ENCODE measurements at regions not wholly inside any gene's neighbourhood (a gene's known extent, or its start where the extent isn't known, plus 50 kb on each side); places are given as distances from the start of the nearest gene placed in this dataset.

- Mint-ChIP-seq H3K27ac (no peak overlapping the region), H3K4me1 (ENCODE audit: low read depth) (peaks cover 2% of the 10 kb centered on the region), H3K36me3 (ENCODE audit: low read depth) (no peaks in the 10 kb centered on the region), H3K4me3 (no peak overlapping the region), H3K9me3 (no peaks in the 10 kb centered on the region), H3K27me3 (ENCODE audit: low read depth) (peaks cover 27% of the 10 kb centered on the region)
- no peak for DNase-seq (ENCODE audit: low spot score)
These were observed 116.1 kb upstream of the PALS2 start for GRCh38 chr7:24457219-24457558.

GRCh38 chr7:24462117-24462516 is 111.1 kb upstream of the PALS2 start:
- H3K27ac Mint-ChIP-seq, result no peak overlapping the region
- peaks cover 24% of the 10 kb centered on the region for H3K27me3 Mint-ChIP-seq (ENCODE audit: low read depth)
- no peaks in the 10 kb centered on the region for H3K9me3 Mint-ChIP-seq
- DNase-seq (ENCODE audit: low spot score), result no peak
- H3K4me3 Mint-ChIP-seq, result no peak overlapping the region
- no peaks in the 10 kb centered on the region for H3K4me1 Mint-ChIP-seq (ENCODE audit: low read depth)
- no peaks in the 10 kb centered on the region for H3K36me3 Mint-ChIP-seq (ENCODE audit: low read depth)

GRCh38 chr7:24462984-24463383 is 110.3 kb upstream of the PALS2 start:
- Mint-ChIP-seq H3K36me3 (ENCODE audit: low read depth) (no peaks in the 10 kb centered on the region), H3K4me1 (ENCODE audit: low read depth) (no peaks in the 10 kb centered on the region), H3K9me3 (no peaks in the 10 kb centered on the region), H3K27me3 (ENCODE audit: low read depth) (peaks cover 24% of the 10 kb centered on the region), H3K4me3 (no peak overlapping the region), H3K27ac (no peak overlapping the region)
- no peak for DNase-seq (ENCODE audit: low spot score)

- H3K9me3 Mint-ChIP-seq, result no peaks in the 10 kb centered on the region
- H3K36me3 Mint-ChIP-seq (ENCODE audit: low read depth), result no peaks in the 10 kb centered on the region
- no peak overlapping the region for H3K27ac Mint-ChIP-seq
- no peak for DNase-seq (ENCODE audit: low spot score)
- no peaks in the 10 kb centered on the region for H3K4me1 Mint-ChIP-seq (ENCODE audit: low read depth)
- peaks cover 24% of the 10 kb centered on the region for H3K27me3 Mint-ChIP-seq (ENCODE audit: low read depth)
- no peak overlapping the region for H3K4me3 Mint-ChIP-seq
These were observed 109.8 kb upstream of the PALS2 start for GRCh38 chr7:24463474-24463873.

- Mint-ChIP-seq H3K9me3 (no peaks in the 10 kb centered on the region), H3K4me1 (ENCODE audit: low read depth) (no peaks in the 10 kb centered on the region), H3K36me3 (ENCODE audit: low read depth) (no peaks in the 10 kb centered on the region), H3K27ac (no peak overlapping the region), H3K27me3 (ENCODE audit: low read depth) (peaks cover 22% of the 10 kb centered on the region), H3K4me3 (no peak overlapping the region)
- no peak for DNase-seq (ENCODE audit: low spot score)
These were observed 108.4 kb upstream of the PALS2 start for GRCh38 chr7:24464861-24465260.

- peaks cover 20% of the 10 kb centered on the region for H3K27me3 Mint-ChIP-seq (ENCODE audit: low read depth)
- DNase-seq (ENCODE audit: low spot score), result no peak
- no peak overlapping the region for H3K27ac Mint-ChIP-seq
- no peaks in the 10 kb centered on the region for H3K36me3 Mint-ChIP-seq (ENCODE audit: low read depth)
- H3K4me1 Mint-ChIP-seq (ENCODE audit: low read depth), result no peaks in the 10 kb centered on the region
- H3K9me3 Mint-ChIP-seq, result no peaks in the 10 kb centered on the region
- no peak overlapping the region for H3K4me3 Mint-ChIP-seq
These were observed 107.0 kb upstream of the PALS2 start for GRCh38 chr7:24466168-24466768.

- no peaks in the 10 kb centered on the region for H3K36me3 Mint-ChIP-seq (ENCODE audit: low read depth)
- no peaks in the 10 kb centered on the region for H3K4me1 Mint-ChIP-seq (ENCODE audit: low read depth)
- no peaks in the 10 kb centered on the region for H3K9me3 Mint-ChIP-seq
- no peak for DNase-seq (ENCODE audit: low spot score)
- no peak overlapping the region for H3K4me3 Mint-ChIP-seq
- H3K27ac Mint-ChIP-seq, result no peak overlapping the region
- H3K27me3 Mint-ChIP-seq (ENCODE audit: low read depth), result peaks cover 8% of the 10 kb centered on the region
These were observed 104.1 kb upstream of the PALS2 start for GRCh38 chr7:24469118-24469517.

- peaks cover 6% of the 10 kb centered on the region for H3K27me3 Mint-ChIP-seq (ENCODE audit: low read depth)
- H3K36me3 Mint-ChIP-seq (ENCODE audit: low read depth), result no peaks in the 10 kb centered on the region
- no peaks in the 10 kb centered on the region for H3K9me3 Mint-ChIP-seq
- DNase-seq (ENCODE audit: low spot score), result no peak
- H3K4me3 Mint-ChIP-seq, result no peak overlapping the region
- no peaks in the 10 kb centered on the region for H3K4me1 Mint-ChIP-seq (ENCODE audit: low read depth)
- H3K27ac Mint-ChIP-seq, result no peak overlapping the region
These were observed 101.2 kb upstream of the PALS2 start for GRCh38 chr7:24472093-24472492.

GRCh38 chr7:24475166-24475961 is 97.9 kb upstream of the PALS2 start:
- peaks cover 12% of the 10 kb centered on the region for H3K27me3 Mint-ChIP-seq (ENCODE audit: low read depth)
- no peak overlapping the region for H3K27ac Mint-ChIP-seq
- H3K4me3 Mint-ChIP-seq, result no peak overlapping the region
- no peak for DNase-seq (ENCODE audit: low spot score)
- H3K36me3 Mint-ChIP-seq (ENCODE audit: low read depth), result no peaks in the 10 kb centered on the region
- no peaks in the 10 kb centered on the region for H3K4me1 Mint-ChIP-seq (ENCODE audit: low read depth)
- no peaks in the 10 kb centered on the region for H3K9me3 Mint-ChIP-seq

GRCh38 chr7:24476227-24476626 is 97.0 kb upstream of the PALS2 start:
- Mint-ChIP-seq H3K36me3 (ENCODE audit: low read depth) (no peaks in the 10 kb centered on the region), H3K4me3 (no peak overlapping the region), H3K9me3 (no peaks in the 10 kb centered on the region), H3K27ac (no peak overlapping the region), H3K27me3 (ENCODE audit: low read depth) (peaks cover 12% of the 10 kb centered on the region), H3K4me1 (ENCODE audit: low read depth) (no peaks in the 10 kb centered on the region)
- no peak for DNase-seq (ENCODE audit: low spot score)

GRCh38 chr7:24477398-24478136 is 95.7 kb upstream of the PALS2 start:
- DNase-seq (ENCODE audit: low spot score), result no peak
- Mint-ChIP-seq H3K4me3 (no peak overlapping the region), H3K4me1 (ENCODE audit: low read depth) (no peaks in the 10 kb centered on the region), H3K9me3 (no peaks in the 10 kb centered on the region), H3K27ac (no peak overlapping the region), H3K36me3 (ENCODE audit: low read depth) (no peaks in the 10 kb centered on the region), H3K27me3 (ENCODE audit: low read depth) (peaks cover 19% of the 10 kb centered on the region)

GRCh38 chr7:24478137-24478655 is 95.1 kb upstream of the PALS2 start:
- Mint-ChIP-seq H3K4me3 (no peak overlapping the region), H3K36me3 (ENCODE audit: low read depth) (no peaks in the 10 kb centered on the region), H3K9me3 (no peaks in the 10 kb centered on the region), H3K4me1 (ENCODE audit: low read depth) (no peaks in the 10 kb centered on the region), H3K27ac (no peak overlapping the region), H3K27me3 (ENCODE audit: low read depth) (peaks cover 19% of the 10 kb centered on the region)
- DNase-seq (ENCODE audit: low spot score), result no peak

GRCh38 chr7:24480501-24480900 is 92.8 kb upstream of the PALS2 start:
- no peak overlapping the region for H3K27ac Mint-ChIP-seq
- H3K36me3 Mint-ChIP-seq (ENCODE audit: low read depth), result no peaks in the 10 kb centered on the region
- no peaks in the 10 kb centered on the region for H3K9me3 Mint-ChIP-seq
- no peaks in the 10 kb centered on the region for H3K4me1 Mint-ChIP-seq (ENCODE audit: low read depth)
- no peak overlapping the region for H3K4me3 Mint-ChIP-seq
- no peak for DNase-seq (ENCODE audit: low spot score)
- H3K27me3 Mint-ChIP-seq (ENCODE audit: low read depth), result peaks cover 29% of the 10 kb centered on the region

GRCh38 chr7:24483804-24484203 is 89.4 kb upstream of the PALS2 start:
- no peak for DNase-seq (ENCODE audit: low spot score)
- H3K4me3 Mint-ChIP-seq, result no peak overlapping the region
- H3K36me3 Mint-ChIP-seq (ENCODE audit: low read depth), result no peaks in the 10 kb centered on the region
- no peak overlapping the region for H3K27ac Mint-ChIP-seq
- H3K27me3 Mint-ChIP-seq (ENCODE audit: low read depth), result peaks cover 34% of the 10 kb centered on the region
- H3K9me3 Mint-ChIP-seq, result no peaks in the 10 kb centered on the region
- no peaks in the 10 kb centered on the region for H3K4me1 Mint-ChIP-seq (ENCODE audit: low read depth)

Data from T-helper 2 cell treated with Interferon-gamma antibody and Interleukin-4, amounts not matched to agents 5 μg/mL and 100 μg/mL, for 36 hours (primary cell).